Heart left ventricle (tissue), 13 donors: ENCODE measurements at regions not wholly inside any gene's neighbourhood (a gene's known extent, or its start where the extent isn't known, plus 50 kb on each side); places are given as distances from the start of the nearest gene placed in this dataset.

Experiments used
- POLR2A ChIP-seq, 2 donors: fragments of 450-650 bp; IDR thresholded peaks; one replicate each; pipeline ENCODE4 v1.6.1; 2017; ENCODE audit warnings: antibody characterized with exemption in 2 of 2, mild to moderate bottlenecking in 2 of 2, moderate library complexity in 2 of 2
- TF ChIP-seq, protein P1 (sequence below), 12 donors: fragments of 200-600 bp; sonication (generic) in 4 of 12; IDR thresholded peaks; one replicate each; pipeline versions ENCODE4 v1.5.0 to v1.8.0; 2018 to 2022; ENCODE audit warnings: antibody characterized with exemption in 12 of 12, mild to moderate bottlenecking in 5 of 12
- donor health status: ischemic (EF 13 %, LVEDD 7.1; RV severe dilation, severe dysfunction).
- donor health status: DM: no; HTN: yes; CAD: no.
- donor health status: DM: no; HTN: no; CAD: no.
- donor health status: ischemic (EF 25% LVEDD 6.9; RV normal size, moderate dysfunction).
- donor health status: ischemic (EF 25% LVEDD 5.7; RV mildly dilated, moderate dysfunction).
- donor health status: ischemic (EF 35%, LVEDD 5.7; RV mildly dilated, moderate dysfunction).
- donor health status: nonischemic (EF 11% LVEDD 7.7; RV severe dilation, severe dysfunction).
- donor health status: DM: yes; HTN: yes; CAD: no.
- donor health status: PGD.
- donor health status: ischemic (EF 29% LVEDD 5.4; RV normal size, mild dysfunction).
- donor health status: nonischemic (EF 23%, LVEDD 6.1; RV moderate dilation, normal function).

DNA sequence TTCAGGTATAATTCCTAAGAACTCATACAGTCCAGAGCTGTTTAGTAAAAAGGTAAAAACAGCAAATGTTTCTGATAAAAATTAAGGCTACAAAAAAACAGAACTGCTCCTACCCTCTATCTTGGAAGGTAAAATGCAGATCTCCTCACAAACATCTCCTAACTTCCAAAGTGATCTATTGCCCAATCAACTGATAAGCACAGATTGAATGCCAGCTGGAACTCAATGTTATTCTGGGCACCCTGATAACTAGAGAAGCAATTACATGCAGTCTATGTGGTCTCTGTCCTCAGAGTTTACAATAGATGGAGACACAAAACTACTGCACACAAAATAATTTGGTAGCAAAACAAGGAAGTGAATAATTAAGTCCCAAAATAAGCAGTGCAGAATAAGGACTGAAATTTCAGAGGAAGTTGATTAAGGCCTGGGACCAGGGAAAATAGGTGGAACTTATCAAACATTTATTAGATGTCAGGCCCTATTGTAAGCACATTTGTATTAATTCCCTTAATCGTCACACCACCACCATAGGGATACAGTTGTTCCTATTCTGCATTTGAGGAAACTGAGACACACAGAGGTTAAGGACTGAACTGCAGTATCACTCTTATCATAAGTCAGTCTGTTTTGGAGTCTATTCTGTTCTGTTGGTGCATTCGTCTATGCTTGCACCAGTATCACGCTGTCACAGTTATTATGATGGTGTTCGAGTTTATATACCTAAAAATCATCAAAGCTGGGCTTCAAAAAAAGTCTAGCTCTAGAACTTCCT, 102.2 kb upstream of the TARS1 start:
- TF ChIP-seq, protein P1, sequence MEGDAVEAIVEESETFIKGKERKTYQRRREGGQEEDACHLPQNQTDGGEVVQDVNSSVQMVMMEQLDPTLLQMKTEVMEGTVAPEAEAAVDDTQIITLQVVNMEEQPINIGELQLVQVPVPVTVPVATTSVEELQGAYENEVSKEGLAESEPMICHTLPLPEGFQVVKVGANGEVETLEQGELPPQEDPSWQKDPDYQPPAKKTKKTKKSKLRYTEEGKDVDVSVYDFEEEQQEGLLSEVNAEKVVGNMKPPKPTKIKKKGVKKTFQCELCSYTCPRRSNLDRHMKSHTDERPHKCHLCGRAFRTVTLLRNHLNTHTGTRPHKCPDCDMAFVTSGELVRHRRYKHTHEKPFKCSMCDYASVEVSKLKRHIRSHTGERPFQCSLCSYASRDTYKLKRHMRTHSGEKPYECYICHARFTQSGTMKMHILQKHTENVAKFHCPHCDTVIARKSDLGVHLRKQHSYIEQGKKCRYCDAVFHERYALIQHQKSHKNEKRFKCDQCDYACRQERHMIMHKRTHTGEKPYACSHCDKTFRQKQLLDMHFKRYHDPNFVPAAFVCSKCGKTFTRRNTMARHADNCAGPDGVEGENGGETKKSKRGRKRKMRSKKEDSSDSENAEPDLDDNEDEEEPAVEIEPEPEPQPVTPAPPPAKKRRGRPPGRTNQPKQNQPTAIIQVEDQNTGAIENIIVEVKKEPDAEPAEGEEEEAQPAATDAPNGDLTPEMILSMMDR (IDR thresholded peaks at IDR 0.05) = peak in 1 of 12 donors; percentile 16
- TF ChIP-seq POLR2A (IDR thresholded peaks at IDR 0.05) = no peak
